Hepatocyte (in vitro differentiated cells): ENCODE measurements at regions not wholly inside any gene's neighbourhood (a gene's known extent, or its start where the extent isn't known, plus 50 kb on each side); places are given as distances from the start of the nearest gene placed in this dataset.

Experiments used
- CTCF ChIP-seq: fragments of 200-600 bp; sonication (generic); IDR thresholded peaks from 2 replicates; pipeline ENCODE4 v1.5.1; 2016; ENCODE audit warnings: antibody characterized with exemption, mild to moderate bottlenecking; ENCODE audit not compliant: poor library complexity
- EZH2 ChIP-seq: fragments of 200-600 bp; sonication (generic); IDR thresholded peaks from 2 replicates; pipeline ENCODE4 v1.6.1; 2016; ENCODE audit warnings: antibody characterized with exemption, mild to moderate bottlenecking, borderline replicate concordance

GRCh38 chr7:42289473-42289872, 52.5 kb upstream of the GLI3 start:
- TF ChIP-seq CTCF (no peak), EZH2 (no peak)
